ENCODE measurements at regions not wholly inside any gene's neighbourhood (a gene's known extent, or its start where the extent isn't known, plus 50 kb on each side); places are given as distances from the start of the nearest gene placed in this dataset.

- H3K9me2 ChIP-seq (replicated peaks; ENCODE audit: insufficient read depth), result no peaks in the 10 kb centered on the region
- no peaks in the 10 kb centered on the region for H3K4me1 ChIP-seq (ENCODE audit: insufficient read depth)
- H3K27ac ChIP-seq, result no peak overlapping the region
- TF ChIP-seq EZH2 (IDR thresholded peaks at IDR 0.05; ENCODE audit: borderline replicate concordance), result no peak
- TF ChIP-seq CTCF (IDR thresholded peaks at IDR 0.05; ENCODE audit: poor library complexity), result no peak
- TF ChIP-seq EZH2phosphoT487 (IDR thresholded peaks at IDR 0.05; ENCODE audit: low read depth, severe bottlenecking, unreplicated experiment), result no peak
- H3K79me2 ChIP-seq, result no peaks in the 10 kb centered on the region
- H3K4me3 ChIP-seq, result no peak overlapping the region
- no peaks in the 10 kb centered on the region for H4K20me1 ChIP-seq (ENCODE audit: insufficient read depth, poor library complexity, severe bottlenecking)
- 71% methylated on average over 5 of the region's 5 CpGs for WGBS (ENCODE audit: low lambda C conversion rate, missing lambda C conversion rate)
- no peaks in the 10 kb centered on the region for H3K9me3 ChIP-seq (ENCODE audit: low read depth)
- H3K36me3 ChIP-seq (replicated peaks; ENCODE audit: insufficient read depth, low read depth), result no peaks in the 10 kb centered on the region
- H2AFZ ChIP-seq, result no peak overlapping the region
- DNase-seq (ENCODE audit: low spot score), result no peak
- H3K27me3 ChIP-seq, result peaks cover 3% of the 10 kb centered on the region
- H3K4me2 ChIP-seq, result no peak overlapping the region
These were observed 97.0 kb upstream of the PTPRM start for GRCh38 chr18:7470101-7470500.

- Histone ChIP-seq H3K79me2 (no peaks in the 10 kb centered on the region), H3K4me2 (no peak overlapping the region), H3K36me3 (replicated peaks; ENCODE audit: insufficient read depth, low read depth) (no peaks in the 10 kb centered on the region), H3K27ac (no peak overlapping the region), H3K27me3 (peaks cover 3% of the 10 kb centered on the region), H3K9me2 (replicated peaks; ENCODE audit: insufficient read depth) (no peaks in the 10 kb centered on the region), H3K4me1 (ENCODE audit: insufficient read depth) (no peaks in the 10 kb centered on the region), H3K9me3 (ENCODE audit: low read depth) (no peaks in the 10 kb centered on the region), H3K4me3 (no peak overlapping the region), H2AFZ (no peak overlapping the region), H4K20me1 (ENCODE audit: insufficient read depth, poor library complexity, severe bottlenecking) (no peaks in the 10 kb centered on the region)
- no peak for DNase-seq (ENCODE audit: low spot score)
- TF ChIP-seq EZH2 (IDR thresholded peaks at IDR 0.05; ENCODE audit: borderline replicate concordance) (no peak), EZH2phosphoT487 (IDR thresholded peaks at IDR 0.05; ENCODE audit: low read depth, severe bottlenecking, unreplicated experiment) (no peak), CTCF (IDR thresholded peaks at IDR 0.05; ENCODE audit: poor library complexity) (no peak)
- WGBS (ENCODE audit: low lambda C conversion rate, missing lambda C conversion rate), result 89% methylated on average over 3 of the region's 3 CpGs
These were observed 96.6 kb upstream of the PTPRM start for GRCh38 chr18:7470503-7470902.

- Histone ChIP-seq H3K36me3 (replicated peaks; ENCODE audit: insufficient read depth, low read depth) (no peaks in the 10 kb centered on the region), H3K4me1 (ENCODE audit: insufficient read depth) (no peaks in the 10 kb centered on the region)
These were observed 90.7 kb upstream of the PTPRM start for GRCh38 chr18:7476386-7476785.

More at GRCh38 chr18:7476386-7476785, 90.7 kb upstream of the PTPRM start:
- H3K27me3 ChIP-seq, result peaks cover 3% of the 10 kb centered on the region
- no peaks in the 10 kb centered on the region for H4K20me1 ChIP-seq (ENCODE audit: insufficient read depth, poor library complexity, severe bottlenecking)
- H3K79me2 ChIP-seq, result no peaks in the 10 kb centered on the region
- H3K27ac ChIP-seq, result no peak overlapping the region
- DNase-seq (ENCODE audit: low spot score), result no peak
- H2AFZ ChIP-seq, result no peak overlapping the region
- no peaks in the 10 kb centered on the region for H3K9me2 ChIP-seq (replicated peaks; ENCODE audit: insufficient read depth)
- no peak overlapping the region for H3K4me2 ChIP-seq
- WGBS (ENCODE audit: low lambda C conversion rate, missing lambda C conversion rate), result 55% methylated on average over 6 of the region's 6 CpGs
- TF ChIP-seq EZH2 (IDR thresholded peaks at IDR 0.05; ENCODE audit: borderline replicate concordance) (no peak), CTCF (IDR thresholded peaks at IDR 0.05; ENCODE audit: poor library complexity) (no peak), EZH2phosphoT487 (IDR thresholded peaks at IDR 0.05; ENCODE audit: low read depth, severe bottlenecking, unreplicated experiment) (no peak)
- no peak overlapping the region for H3K4me3 ChIP-seq
- no peaks in the 10 kb centered on the region for H3K9me3 ChIP-seq (ENCODE audit: low read depth)

Data from hepatocyte (in vitro differentiated cells).